SK-N-SH treated with all-trans-retinoic acid at 6 μM for 48 hours (cell line): ENCODE measurements at regions not wholly inside any gene's neighbourhood (a gene's known extent, or its start where the extent isn't known, plus 50 kb on each side); places are given as distances from the start of the nearest gene placed in this dataset.

ENCODE experiments used
- ATAC-seq: fragments of 200-7000 bp; cut with Tn5 transposase; 3 replicates; pipeline ENCODE4 v1.9.1; 2020; ENCODE audit warnings: mild to moderate bottlenecking, moderate library complexity
- ARNTL ChIP-seq: fragments of 450-650 bp; formaldehyde crosslinking; IDR thresholded peaks from 2 replicates; pipeline ENCODE4 v1.5.0; 2020; ENCODE audit warnings: low read depth, mild to moderate bottlenecking, moderate library complexity, borderline replicate concordance
- BACH2 ChIP-seq: fragments of 250-450 bp; sonication (Bioruptor Pico); IDR thresholded peaks from 2 replicates; pipeline ENCODE4 v1.9.0; 2021; ENCODE audit warnings: mild to moderate bottlenecking, borderline replicate concordance
- CSDC2 ChIP-seq: fragments of 250-450 bp; sonication (Bioruptor Pico); IDR thresholded peaks from 2 replicates; pipeline ENCODE4 v1.5.0; 2020; ENCODE audit warnings: mild to moderate bottlenecking, moderate library complexity
- ESRRG ChIP-seq: fragments of 250-450 bp; sonication (Bioruptor Pico); IDR thresholded peaks from 2 replicates; pipeline ENCODE4 v1.6.1; 2021; ENCODE audit warnings: mild to moderate bottlenecking
- OSR1 ChIP-seq: fragments of 250-450 bp; sonication (Bioruptor Pico); IDR thresholded peaks from 2 replicates; pipeline ENCODE4 v1.8.0; 2022; ENCODE audit warnings: moderate library complexity, mild to moderate bottlenecking, inconsistent platforms
- PPARA ChIP-seq: fragments of 250-450 bp; sonication (Bioruptor Pico); IDR thresholded peaks from 2 replicates; pipeline ENCODE4 v1.5.0; 2020; ENCODE audit warnings: mild to moderate bottlenecking, borderline replicate concordance
- RARB ChIP-seq: fragments of 250-450 bp; sonication (Bioruptor Pico); IDR thresholded peaks from 2 replicates; pipeline ENCODE4 v1.8.0; 2021; ENCODE audit warnings: mild to moderate bottlenecking, moderate library complexity
- SNAI2 ChIP-seq: fragments of 250-450 bp; sonication (Bioruptor Pico); IDR thresholded peaks from 2 replicates; pipeline ENCODE4 v1.5.0; 2020; ENCODE audit warnings: mild to moderate bottlenecking, moderate library complexity
- TCF4 ChIP-seq: fragments of 250-450 bp; sonication (Bioruptor Pico); IDR thresholded peaks from 2 replicates; pipeline ENCODE4 v1.8.0; 2021; ENCODE audit warnings: mild to moderate bottlenecking, moderate library complexity, borderline replicate concordance
- TOX ChIP-seq: fragments of 250-450 bp; sonication (Bioruptor Pico); IDR thresholded peaks from 2 replicates; pipeline ENCODE4 v1.8.0; 2021; ENCODE audit warnings: mild to moderate bottlenecking, moderate library complexity, borderline replicate concordance
- ZFP3 ChIP-seq: fragments of 250-450 bp; sonication (Bioruptor Pico); IDR thresholded peaks from 2 replicates; pipeline ENCODE4 v1.5.0; 2020; ENCODE audit warnings: mild to moderate bottlenecking, moderate library complexity
- ZFP30 ChIP-seq: fragments of 450-650 bp; formaldehyde crosslinking; IDR thresholded peaks from 2 replicates; pipeline ENCODE4 v1.5.0; 2022; ENCODE audit warnings: mild to moderate bottlenecking, moderate library complexity
- ZNF70 ChIP-seq: fragments of 450-650 bp; formaldehyde crosslinking; IDR thresholded peaks from 2 replicates; pipeline ENCODE4 v1.5.0; 2020; ENCODE audit warnings: mild to moderate bottlenecking, moderate library complexity
- ZNF8 ChIP-seq: fragments of 450-650 bp; formaldehyde crosslinking; IDR thresholded peaks from 2 replicates; pipeline ENCODE4 v1.5.0; 2020; ENCODE audit warnings: mild to moderate bottlenecking, moderate library complexity
- TF ChIP-seq, protein P1 (sequence below): fragments of 250-450 bp; sonication (Bioruptor Pico); IDR thresholded peaks from 2 replicates; pipeline ENCODE4 v1.8.0; 2021; ENCODE audit warnings: low read depth, mild to moderate bottlenecking, moderate library complexity, borderline replicate concordance
- TF ChIP-seq, protein P2 (sequence below): fragments of 250-450 bp; sonication (Bioruptor Pico); IDR thresholded peaks from 2 replicates; pipeline ENCODE4 v1.5.1; 2021; ENCODE audit warnings: mild to moderate bottlenecking, moderate library complexity
- TF ChIP-seq, protein P3 (sequence below): fragments of 250-450 bp; sonication (Bioruptor Pico); IDR thresholded peaks from 2 replicates; pipeline ENCODE4 v1.8.0; 2020; ENCODE audit warnings: mild to moderate bottlenecking, moderate library complexity, borderline replicate concordance
- TF ChIP-seq, protein P4 (sequence below): fragments of 250-450 bp; sonication (Bioruptor Pico); IDR thresholded peaks from 2 replicates; pipeline ENCODE4 v1.5.1; 2020; ENCODE audit warnings: low read depth, mild to moderate bottlenecking, moderate library complexity
- TF ChIP-seq, protein P5 (sequence below): fragments of 250-450 bp; sonication (Bioruptor Pico); IDR thresholded peaks from 2 replicates; pipeline ENCODE4 v1.5.0; 2020; ENCODE audit warnings: mild to moderate bottlenecking, moderate library complexity

DNA sequence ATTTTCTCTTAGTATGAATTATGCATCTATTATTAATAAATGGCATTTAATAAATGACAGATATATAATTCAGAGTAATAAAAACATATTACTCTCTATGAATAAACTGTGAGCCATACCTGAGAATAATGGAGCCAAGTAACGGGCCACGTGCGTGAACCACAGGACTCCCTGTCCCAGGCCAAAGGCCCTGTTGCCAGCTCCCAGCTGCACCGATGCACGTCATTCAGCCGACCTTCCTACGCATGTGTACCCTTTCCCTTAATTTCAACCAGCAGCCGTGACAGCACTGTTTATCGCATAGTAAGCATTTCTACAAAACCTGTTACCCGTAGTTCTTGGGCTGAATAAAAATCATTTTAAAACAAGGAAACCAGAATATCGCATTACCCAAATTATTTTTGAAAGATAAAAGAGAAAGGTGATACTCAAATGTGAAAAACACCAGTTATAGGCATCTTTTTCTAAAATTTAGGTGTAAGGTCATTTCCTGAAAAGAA is 827.2 kb upstream of the FRG1 start:
- ATAC-seq, result no peak
- TF ChIP-seq OSR1 (CRISPR knock-in tag), result no peak
- no peak for TF ChIP-seq TOX
- no peak for TF ChIP-seq PPARA (CRISPR knock-in tag)
- no peak for TF ChIP-seq ZFP3 (CRISPR knock-in tag)
- TF ChIP-seq ZNF70 (CRISPR knock-in tag), result no peak
- no peak for TF ChIP-seq RARB
- TF ChIP-seq, protein P1, sequence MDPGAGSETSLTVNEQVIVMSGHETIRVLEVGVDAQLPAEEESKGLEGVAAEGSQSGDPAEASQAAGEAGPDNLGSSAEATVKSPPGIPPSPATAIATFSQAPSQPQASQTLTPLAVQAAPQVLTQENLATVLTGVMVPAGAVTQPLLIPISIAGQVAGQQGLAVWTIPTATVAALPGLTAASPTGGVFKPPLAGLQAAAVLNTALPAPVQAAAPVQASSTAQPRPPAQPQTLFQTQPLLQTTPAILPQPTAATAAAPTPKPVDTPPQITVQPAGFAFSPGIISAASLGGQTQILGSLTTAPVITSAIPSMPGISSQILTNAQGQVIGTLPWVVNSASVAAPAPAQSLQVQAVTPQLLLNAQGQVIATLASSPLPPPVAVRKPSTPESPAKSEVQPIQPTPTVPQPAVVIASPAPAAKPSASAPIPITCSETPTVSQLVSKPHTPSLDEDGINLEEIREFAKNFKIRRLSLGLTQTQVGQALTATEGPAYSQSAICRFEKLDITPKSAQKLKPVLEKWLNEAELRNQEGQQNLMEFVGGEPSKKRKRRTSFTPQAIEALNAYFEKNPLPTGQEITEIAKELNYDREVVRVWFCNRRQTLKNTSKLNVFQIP, result no peak
- TF ChIP-seq, protein P2, sequence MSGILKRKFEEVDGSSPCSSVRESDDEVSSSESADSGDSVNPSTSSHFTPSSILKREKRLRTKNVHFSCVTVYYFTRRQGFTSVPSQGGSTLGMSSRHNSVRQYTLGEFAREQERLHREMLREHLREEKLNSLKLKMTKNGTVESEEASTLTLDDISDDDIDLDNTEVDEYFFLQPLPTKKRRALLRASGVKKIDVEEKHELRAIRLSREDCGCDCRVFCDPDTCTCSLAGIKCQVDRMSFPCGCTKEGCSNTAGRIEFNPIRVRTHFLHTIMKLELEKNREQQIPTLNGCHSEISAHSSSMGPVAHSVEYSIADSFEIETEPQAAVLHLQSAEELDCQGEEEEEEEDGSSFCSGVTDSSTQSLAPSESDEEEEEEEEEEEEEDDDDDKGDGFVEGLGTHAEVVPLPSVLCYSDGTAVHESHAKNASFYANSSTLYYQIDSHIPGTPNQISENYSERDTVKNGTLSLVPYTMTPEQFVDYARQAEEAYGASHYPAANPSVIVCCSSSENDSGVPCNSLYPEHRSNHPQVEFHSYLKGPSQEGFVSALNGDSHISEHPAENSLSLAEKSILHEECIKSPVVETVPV (CRISPR knock-in tag), result no peak
- TF ChIP-seq ZNF8 (CRISPR knock-in tag), result no peak
- TF ChIP-seq TCF4 (CRISPR knock-in tag), result no peak
- no peak for TF ChIP-seq ARNTL
- TF ChIP-seq, protein P3, sequence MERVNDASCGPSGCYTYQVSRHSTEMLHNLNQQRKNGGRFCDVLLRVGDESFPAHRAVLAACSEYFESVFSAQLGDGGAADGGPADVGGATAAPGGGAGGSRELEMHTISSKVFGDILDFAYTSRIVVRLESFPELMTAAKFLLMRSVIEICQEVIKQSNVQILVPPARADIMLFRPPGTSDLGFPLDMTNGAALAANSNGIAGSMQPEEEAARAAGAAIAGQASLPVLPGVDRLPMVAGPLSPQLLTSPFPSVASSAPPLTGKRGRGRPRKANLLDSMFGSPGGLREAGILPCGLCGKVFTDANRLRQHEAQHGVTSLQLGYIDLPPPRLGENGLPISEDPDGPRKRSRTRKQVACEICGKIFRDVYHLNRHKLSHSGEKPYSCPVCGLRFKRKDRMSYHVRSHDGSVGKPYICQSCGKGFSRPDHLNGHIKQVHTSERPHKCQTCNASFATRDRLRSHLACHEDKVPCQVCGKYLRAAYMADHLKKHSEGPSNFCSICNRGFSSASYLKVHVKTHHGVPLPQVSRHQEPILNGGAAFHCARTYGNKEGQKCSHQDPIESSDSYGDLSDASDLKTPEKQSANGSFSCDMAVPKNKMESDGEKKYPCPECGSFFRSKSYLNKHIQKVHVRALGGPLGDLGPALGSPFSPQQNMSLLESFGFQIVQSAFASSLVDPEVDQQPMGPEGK (CRISPR knock-in tag), result no peak
- TF ChIP-seq SNAI2 (CRISPR knock-in tag), result no peak
- no peak for TF ChIP-seq ZFP30 (CRISPR knock-in tag)

DNA sequence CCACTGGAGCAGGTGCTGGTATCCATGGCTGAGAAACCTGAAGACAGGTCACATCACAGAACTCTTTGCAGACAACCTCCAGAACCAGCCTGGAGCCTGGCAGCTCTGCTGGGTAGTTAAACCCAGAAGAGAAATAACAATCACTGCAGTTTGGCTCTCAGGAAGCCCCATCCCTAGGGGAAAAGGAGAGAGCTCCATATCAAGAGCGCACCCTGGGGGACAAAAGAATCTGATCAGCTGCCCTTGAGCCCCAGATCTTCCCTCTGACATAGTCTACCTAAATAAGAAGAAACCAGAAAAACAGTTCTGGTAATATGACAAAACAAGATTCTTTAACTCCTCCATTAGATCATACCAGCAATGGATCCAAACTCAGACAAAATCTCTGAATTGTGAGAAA is 823.2 kb upstream of the FRG1 start:
- ATAC-seq, result no peak
- TF ChIP-seq TCF4 (CRISPR knock-in tag) (no peak), PPARA (CRISPR knock-in tag) (no peak), BACH2 (CRISPR knock-in tag) (no peak), ZNF8 (CRISPR knock-in tag) (no peak), ZFP3 (CRISPR knock-in tag) (no peak), ESRRG (no peak), CSDC2 (CRISPR knock-in tag) (no peak), ARNTL (no peak), OSR1 (CRISPR knock-in tag) (no peak)
- TF ChIP-seq, protein P2 (CRISPR knock-in tag), result no peak
- TF ChIP-seq, protein P4, sequence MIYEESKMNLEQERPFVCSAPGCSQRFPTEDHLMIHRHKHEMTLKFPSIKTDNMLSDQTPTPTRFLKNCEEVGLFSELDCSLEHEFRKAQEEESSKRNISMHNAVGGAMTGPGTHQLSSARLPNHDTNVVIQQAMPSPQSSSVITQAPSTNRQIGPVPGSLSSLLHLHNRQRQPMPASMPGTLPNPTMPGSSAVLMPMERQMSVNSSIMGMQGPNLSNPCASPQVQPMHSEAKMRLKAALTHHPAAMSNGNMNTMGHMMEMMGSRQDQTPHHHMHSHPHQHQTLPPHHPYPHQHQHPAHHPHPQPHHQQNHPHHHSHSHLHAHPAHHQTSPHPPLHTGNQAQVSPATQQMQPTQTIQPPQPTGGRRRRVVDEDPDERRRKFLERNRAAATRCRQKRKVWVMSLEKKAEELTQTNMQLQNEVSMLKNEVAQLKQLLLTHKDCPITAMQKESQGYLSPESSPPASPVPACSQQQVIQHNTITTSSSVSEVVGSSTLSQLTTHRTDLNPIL (CRISPR knock-in tag), result no peak
- TF ChIP-seq, protein P3 (CRISPR knock-in tag), result no peak
- TF ChIP-seq, protein P5, sequence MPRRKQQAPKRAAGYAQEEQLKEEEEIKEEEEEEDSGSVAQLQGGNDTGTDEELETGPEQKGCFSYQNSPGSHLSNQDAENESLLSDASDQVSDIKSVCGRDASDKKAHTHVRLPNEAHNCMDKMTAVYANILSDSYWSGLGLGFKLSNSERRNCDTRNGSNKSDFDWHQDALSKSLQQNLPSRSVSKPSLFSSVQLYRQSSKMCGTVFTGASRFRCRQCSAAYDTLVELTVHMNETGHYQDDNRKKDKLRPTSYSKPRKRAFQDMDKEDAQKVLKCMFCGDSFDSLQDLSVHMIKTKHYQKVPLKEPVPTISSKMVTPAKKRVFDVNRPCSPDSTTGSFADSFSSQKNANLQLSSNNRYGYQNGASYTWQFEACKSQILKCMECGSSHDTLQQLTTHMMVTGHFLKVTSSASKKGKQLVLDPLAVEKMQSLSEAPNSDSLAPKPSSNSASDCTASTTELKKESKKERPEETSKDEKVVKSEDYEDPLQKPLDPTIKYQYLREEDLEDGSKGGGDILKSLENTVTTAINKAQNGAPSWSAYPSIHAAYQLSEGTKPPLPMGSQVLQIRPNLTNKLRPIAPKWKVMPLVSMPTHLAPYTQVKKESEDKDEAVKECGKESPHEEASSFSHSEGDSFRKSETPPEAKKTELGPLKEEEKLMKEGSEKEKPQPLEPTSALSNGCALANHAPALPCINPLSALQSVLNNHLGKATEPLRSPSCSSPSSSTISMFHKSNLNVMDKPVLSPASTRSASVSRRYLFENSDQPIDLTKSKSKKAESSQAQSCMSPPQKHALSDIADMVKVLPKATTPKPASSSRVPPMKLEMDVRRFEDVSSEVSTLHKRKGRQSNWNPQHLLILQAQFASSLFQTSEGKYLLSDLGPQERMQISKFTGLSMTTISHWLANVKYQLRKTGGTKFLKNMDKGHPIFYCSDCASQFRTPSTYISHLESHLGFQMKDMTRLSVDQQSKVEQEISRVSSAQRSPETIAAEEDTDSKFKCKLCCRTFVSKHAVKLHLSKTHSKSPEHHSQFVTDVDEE (CRISPR knock-in tag), result no peak
